ENCODE measurements at regions not wholly inside any gene's neighbourhood (a gene's known extent, or its start where the extent isn't known, plus 50 kb on each side); places are given as distances from the start of the nearest gene placed in this dataset.

GRCh38 chr13:63690672-63691071, 2275.0 kb upstream of the PCDH20 start:
- DNase-seq (ENCODE audit: low spot score), result no peak
- Mint-ChIP-seq H3K36me3 (ENCODE audit: low read depth) (peaks cover 11% of the 10 kb centered on the region; the same call in 1 of the 3 replicates), H3K9me3 (peaks cover 13% of the 10 kb centered on the region), H3K4me3 (no peak overlapping the region), H3K4me1 (no peaks in the 10 kb centered on the region; the same call in 1 of the 3 replicates), H3K27me3 (ENCODE audit: insufficient read depth, low read depth, poor library complexity) (peaks cover 1% of the 10 kb centered on the region), H3K27ac (no peak overlapping the region)
- Histone ChIP-seq H2AFZ (no peak overlapping the region), H3K4me2 (no peak overlapping the region), H3K79me2 (replicated peaks; ENCODE audit: insufficient read depth) (no peaks in the 10 kb centered on the region), H4K20me1 (replicated peaks; ENCODE audit: insufficient read depth) (no peaks in the 10 kb centered on the region), H3K27me3 (ENCODE audit: insufficient read depth) (no peaks in the 10 kb centered on the region), H3K4me1 (ENCODE audit: insufficient read depth) (no peaks in the 10 kb centered on the region; the same call in 1 of the 2 replicates), H3K36me3 (ENCODE audit: insufficient read depth) (no peaks in the 10 kb centered on the region), H3K27ac (ENCODE audit: low read depth) (no peak overlapping the region), H3F3A (replicated peaks; ENCODE audit: low read depth) (no peaks in the 10 kb centered on the region), H3K9me2 (ENCODE audit: insufficient read depth) (peaks cover 8% of the 10 kb centered on the region; the same call in 1 of the 2 replicates), H3K4me3 (no peak overlapping the region)
- no peak for ATAC-seq
- no peak for TF ChIP-seq REST (IDR thresholded peaks at IDR 0.05; ENCODE audit: unreplicated experiment)
- TF ChIP-seq JUNB (IDR thresholded peaks at IDR 0.05; ENCODE audit: unreplicated experiment), result no peak
- TF ChIP-seq, protein P1, sequence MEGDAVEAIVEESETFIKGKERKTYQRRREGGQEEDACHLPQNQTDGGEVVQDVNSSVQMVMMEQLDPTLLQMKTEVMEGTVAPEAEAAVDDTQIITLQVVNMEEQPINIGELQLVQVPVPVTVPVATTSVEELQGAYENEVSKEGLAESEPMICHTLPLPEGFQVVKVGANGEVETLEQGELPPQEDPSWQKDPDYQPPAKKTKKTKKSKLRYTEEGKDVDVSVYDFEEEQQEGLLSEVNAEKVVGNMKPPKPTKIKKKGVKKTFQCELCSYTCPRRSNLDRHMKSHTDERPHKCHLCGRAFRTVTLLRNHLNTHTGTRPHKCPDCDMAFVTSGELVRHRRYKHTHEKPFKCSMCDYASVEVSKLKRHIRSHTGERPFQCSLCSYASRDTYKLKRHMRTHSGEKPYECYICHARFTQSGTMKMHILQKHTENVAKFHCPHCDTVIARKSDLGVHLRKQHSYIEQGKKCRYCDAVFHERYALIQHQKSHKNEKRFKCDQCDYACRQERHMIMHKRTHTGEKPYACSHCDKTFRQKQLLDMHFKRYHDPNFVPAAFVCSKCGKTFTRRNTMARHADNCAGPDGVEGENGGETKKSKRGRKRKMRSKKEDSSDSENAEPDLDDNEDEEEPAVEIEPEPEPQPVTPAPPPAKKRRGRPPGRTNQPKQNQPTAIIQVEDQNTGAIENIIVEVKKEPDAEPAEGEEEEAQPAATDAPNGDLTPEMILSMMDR (conservative IDR thresholded peaks at IDR 0.05; ENCODE audit: low read depth in 2 of 2), result no peak
- TF ChIP-seq, protein P2, sequence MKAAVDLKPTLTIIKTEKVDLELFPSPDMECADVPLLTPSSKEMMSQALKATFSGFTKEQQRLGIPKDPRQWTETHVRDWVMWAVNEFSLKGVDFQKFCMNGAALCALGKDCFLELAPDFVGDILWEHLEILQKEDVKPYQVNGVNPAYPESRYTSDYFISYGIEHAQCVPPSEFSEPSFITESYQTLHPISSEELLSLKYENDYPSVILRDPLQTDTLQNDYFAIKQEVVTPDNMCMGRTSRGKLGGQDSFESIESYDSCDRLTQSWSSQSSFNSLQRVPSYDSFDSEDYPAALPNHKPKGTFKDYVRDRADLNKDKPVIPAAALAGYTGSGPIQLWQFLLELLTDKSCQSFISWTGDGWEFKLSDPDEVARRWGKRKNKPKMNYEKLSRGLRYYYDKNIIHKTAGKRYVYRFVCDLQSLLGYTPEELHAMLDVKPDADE (IDR thresholded peaks at IDR 0.05), result no peak
- no peak for TF ChIP-seq STAT1 (IDR thresholded peaks at IDR 0.05; ENCODE audit: unreplicated experiment)
- TF ChIP-seq CREB1 (CRISPR knock-in tag; IDR thresholded peaks at IDR 0.05; ENCODE audit: low read depth), result no peak
- TF ChIP-seq POLR2AphosphoS5 (IDR thresholded peaks at IDR 0.05; ENCODE audit: low read depth), result no peak
- no peak for TF ChIP-seq NANOG (IDR thresholded peaks at IDR 0.05; ENCODE audit: borderline replicate concordance)
- TF ChIP-seq, protein P3, sequence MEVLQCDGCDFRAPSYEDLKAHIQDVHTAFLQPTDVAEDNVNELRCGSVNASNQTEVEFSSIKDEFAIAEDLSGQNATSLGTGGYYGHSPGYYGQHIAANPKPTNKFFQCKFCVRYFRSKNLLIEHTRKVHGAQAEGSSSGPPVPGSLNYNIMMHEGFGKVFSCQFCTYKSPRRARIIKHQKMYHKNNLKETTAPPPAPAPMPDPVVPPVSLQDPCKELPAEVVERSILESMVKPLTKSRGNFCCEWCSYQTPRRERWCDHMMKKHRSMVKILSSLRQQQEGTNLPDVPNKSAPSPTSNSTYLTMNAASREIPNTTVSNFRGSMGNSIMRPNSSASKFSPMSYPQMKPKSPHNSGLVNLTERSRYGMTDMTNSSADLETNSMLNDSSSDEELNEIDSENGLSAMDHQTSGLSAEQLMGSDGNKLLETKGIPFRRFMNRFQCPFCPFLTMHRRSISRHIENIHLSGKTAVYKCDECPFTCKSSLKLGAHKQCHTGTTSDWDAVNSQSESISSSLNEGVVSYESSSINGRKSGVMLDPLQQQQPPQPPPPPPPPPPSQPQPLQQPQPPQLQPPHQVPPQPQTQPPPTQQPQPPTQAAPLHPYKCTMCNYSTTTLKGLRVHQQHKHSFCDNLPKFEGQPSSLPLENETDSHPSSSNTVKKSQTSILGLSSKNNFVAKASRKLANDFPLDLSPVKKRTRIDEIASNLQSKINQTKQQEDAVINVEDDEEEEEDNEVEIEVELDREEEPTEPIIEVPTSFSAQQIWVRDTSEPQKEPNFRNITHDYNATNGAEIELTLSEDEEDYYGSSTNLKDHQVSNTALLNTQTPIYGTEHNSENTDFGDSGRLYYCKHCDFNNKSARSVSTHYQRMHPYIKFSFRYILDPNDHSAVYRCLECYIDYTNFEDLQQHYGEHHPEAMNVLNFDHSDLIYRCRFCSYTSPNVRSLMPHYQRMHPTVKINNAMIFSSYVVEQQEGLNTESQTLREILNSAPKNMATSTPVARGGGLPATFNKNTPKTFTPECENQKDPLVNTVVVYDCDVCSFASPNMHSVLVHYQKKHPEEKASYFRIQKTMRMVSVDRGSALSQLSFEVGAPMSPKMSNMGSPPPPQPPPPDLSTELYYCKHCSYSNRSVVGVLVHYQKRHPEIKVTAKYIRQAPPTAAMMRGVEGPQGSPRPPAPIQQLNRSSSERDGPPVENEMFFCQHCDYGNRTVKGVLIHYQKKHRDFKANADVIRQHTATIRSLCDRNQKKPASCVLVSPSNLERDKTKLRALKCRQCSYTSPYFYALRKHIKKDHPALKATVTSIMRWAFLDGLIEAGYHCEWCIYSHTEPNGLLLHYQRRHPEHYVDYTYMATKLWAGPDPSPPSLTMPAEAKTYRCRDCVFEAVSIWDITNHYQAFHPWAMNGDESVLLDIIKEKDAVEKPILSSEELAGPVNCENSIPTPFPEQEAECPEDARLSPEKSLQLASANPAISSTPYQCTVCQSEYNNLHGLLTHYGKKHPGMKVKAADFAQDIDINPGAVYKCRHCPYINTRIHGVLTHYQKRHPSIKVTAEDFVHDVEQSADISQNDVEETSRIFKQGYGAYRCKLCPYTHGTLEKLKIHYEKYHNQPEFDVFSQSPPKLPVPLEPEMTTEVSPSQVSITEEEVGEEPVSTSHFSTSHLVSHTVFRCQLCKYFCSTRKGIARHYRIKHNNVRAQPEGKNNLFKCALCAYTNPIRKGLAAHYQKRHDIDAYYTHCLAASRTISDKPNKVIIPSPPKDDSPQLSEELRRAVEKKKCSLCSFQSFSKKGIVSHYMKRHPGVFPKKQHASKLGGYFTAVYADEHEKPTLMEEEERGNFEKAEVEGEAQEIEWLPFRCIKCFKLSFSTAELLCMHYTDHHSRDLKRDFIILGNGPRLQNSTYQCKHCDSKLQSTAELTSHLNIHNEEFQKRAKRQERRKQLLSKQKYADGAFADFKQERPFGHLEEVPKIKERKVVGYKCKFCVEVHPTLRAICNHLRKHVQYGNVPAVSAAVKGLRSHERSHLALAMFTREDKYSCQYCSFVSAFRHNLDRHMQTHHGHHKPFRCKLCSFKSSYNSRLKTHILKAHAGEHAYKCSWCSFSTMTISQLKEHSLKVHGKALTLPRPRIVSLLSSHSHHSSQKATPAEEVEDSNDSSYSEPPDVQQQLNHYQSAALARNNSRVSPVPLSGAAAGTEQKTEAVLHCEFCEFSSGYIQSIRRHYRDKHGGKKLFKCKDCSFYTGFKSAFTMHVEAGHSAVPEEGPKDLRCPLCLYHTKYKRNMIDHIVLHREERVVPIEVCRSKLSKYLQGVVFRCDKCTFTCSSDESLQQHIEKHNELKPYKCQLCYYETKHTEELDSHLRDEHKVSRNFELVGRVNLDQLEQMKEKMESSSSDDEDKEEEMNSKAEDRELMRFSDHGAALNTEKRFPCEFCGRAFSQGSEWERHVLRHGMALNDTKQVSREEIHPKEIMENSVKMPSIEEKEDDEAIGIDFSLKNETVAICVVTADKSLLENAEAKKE (CRISPR knock-in tag; IDR thresholded peaks at IDR 0.05), result no peak
- no peak for TF ChIP-seq EZH2phosphoT487 (IDR thresholded peaks at IDR 0.05; ENCODE audit: unreplicated experiment)
- no peak for TF ChIP-seq ZNF114 (CRISPR knock-in tag; IDR thresholded peaks at IDR 0.05)
- no peak for TF ChIP-seq ZNF331 (CRISPR knock-in tag; IDR thresholded peaks at IDR 0.05; ENCODE audit: low read depth)
- TF ChIP-seq EZH2 (IDR thresholded peaks at IDR 0.05; ENCODE audit: low read depth, unreplicated experiment), result no peak

Measured in GM23338 (cell line).